IMR-90 (cell line): ENCODE measurements at regions not wholly inside any gene's neighbourhood (a gene's known extent, or its start where the extent isn't known, plus 50 kb on each side); places are given as distances from the start of the nearest gene placed in this dataset.
"Not testable (repeated sequence)": the region's sequence is repeated elsewhere in the genome, so short reads cannot be mapped to it uniquely, and the experiment has no call there.

Experiments used
- BHLHE40 ChIP-seq: fragments of 150-350 bp; IDR thresholded peaks from 2 replicates; pipeline ENCODE4 v1.6.1; 2016; ENCODE audit warnings: mild to moderate bottlenecking, low read depth, low read length
- MXI1 ChIP-seq: IDR thresholded peaks from 2 replicates; pipeline ENCODE4 v1.6.1; 2012; ENCODE audit warnings: low read depth, mild to moderate bottlenecking, low read length, moderate library complexity, borderline replicate concordance
- POLR2A ChIP-seq: IDR thresholded peaks from 2 replicates; pipeline ENCODE4 v1.6.1; 2012; ENCODE audit warnings: mild to moderate bottlenecking, low read depth, low read length
- TF ChIP-seq, protein P1 (sequence below): conservative IDR thresholded peaks from 2 replicates; pipeline ENCODE4 v1.5.1; 2012; ENCODE audit warnings: mild to moderate bottlenecking, low read depth, low read length, improper control_type of control experiment

DNA sequence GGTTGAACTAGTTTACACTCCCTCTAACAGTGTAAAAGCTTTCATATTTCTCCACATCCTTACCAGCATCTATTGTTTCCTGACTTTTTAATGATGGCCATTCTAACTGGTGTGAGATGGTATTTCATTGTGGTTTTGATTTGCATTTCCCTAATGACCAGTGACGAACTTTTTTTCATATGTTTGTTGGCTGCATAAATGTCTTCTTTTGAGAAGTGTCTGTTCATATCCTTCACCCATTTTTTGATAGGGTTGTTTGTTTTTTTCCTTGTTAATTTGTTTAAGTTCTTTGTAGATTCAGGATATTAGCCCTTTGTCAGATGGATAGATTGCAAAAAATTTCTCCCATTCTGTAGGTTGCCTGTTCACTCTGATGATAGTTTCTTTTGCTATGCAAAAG, 578.5 kb upstream of the ADGRB3 start:
- TF ChIP-seq, protein P1, sequence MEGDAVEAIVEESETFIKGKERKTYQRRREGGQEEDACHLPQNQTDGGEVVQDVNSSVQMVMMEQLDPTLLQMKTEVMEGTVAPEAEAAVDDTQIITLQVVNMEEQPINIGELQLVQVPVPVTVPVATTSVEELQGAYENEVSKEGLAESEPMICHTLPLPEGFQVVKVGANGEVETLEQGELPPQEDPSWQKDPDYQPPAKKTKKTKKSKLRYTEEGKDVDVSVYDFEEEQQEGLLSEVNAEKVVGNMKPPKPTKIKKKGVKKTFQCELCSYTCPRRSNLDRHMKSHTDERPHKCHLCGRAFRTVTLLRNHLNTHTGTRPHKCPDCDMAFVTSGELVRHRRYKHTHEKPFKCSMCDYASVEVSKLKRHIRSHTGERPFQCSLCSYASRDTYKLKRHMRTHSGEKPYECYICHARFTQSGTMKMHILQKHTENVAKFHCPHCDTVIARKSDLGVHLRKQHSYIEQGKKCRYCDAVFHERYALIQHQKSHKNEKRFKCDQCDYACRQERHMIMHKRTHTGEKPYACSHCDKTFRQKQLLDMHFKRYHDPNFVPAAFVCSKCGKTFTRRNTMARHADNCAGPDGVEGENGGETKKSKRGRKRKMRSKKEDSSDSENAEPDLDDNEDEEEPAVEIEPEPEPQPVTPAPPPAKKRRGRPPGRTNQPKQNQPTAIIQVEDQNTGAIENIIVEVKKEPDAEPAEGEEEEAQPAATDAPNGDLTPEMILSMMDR: not testable (repeated sequence)
- not testable (repeated sequence) for TF ChIP-seq POLR2A, MXI1, BHLHE40
